Cardiac fibroblast (primary cell): ENCODE measurements at regions not wholly inside any gene's neighbourhood (a gene's known extent, or its start where the extent isn't known, plus 50 kb on each side); places are given as distances from the start of the nearest gene placed in this dataset.
A peak's percentile ranks its signal among the peaks of the same experiment; 100 is the strongest.

Experiments
- DNase-seq, 2 donors: peaks; one replicate each; pipeline versions ENCODE4 v3.0.0 to v3.0.0-alpha.2; 2010; ENCODE audit warnings: low read depth in 2 of 2
- H3K4me3 ChIP-seq, 2 donors: replicated peaks in 1 of 2; 1 replicate in 1 of 2; 2 replicates in 1 of 2; pipeline ENCODE4 v1.5.1; 2011; ENCODE audit warnings: low read depth in 2 of 2, low read length in 2 of 2, mild to moderate bottlenecking in 2 of 2, moderate library complexity in 1 of 2
- CTCF ChIP-seq: IDR thresholded peaks from one replicate; pipeline ENCODE4 v1.5.1; 2011; ENCODE audit warnings: low read depth, mild to moderate bottlenecking, low read length, inconsistent platforms

GRCh38 chr21:35705888-35706287, 354.4 kb downstream of the SETD4 start:
- no peak for DNase-seq
- H3K4me3 ChIP-seq, result no peak overlapping the region
- TF ChIP-seq CTCF, result no peak

- no peak overlapping the region for H3K4me3 ChIP-seq
- TF ChIP-seq CTCF, result no peak
- DNase-seq, result no peak
Measured at GRCh38 chr21:35705237-35705887, 355.0 kb downstream of the SETD4 start.

GRCh38 chr21:35703704-35704103, 356.6 kb downstream of the SETD4 start:
- no peak for DNase-seq
- H3K4me3 ChIP-seq, result no peak overlapping the region
- TF ChIP-seq CTCF, result no peak

- TF ChIP-seq CTCF, result no peak
- no peak for DNase-seq
Measured at GRCh38 chr21:35699361-35699760, 361.0 kb downstream of the SETD4 start.

GRCh38 chr21:35697321-35697808, 363.0 kb downstream of the SETD4 start:
- no peak overlapping the region for H3K4me3 ChIP-seq
- DNase-seq, result peak; percentile 46 to 68
- TF ChIP-seq CTCF, result no peak

More at GRCh38 chr21:35699361-35699760, 361.0 kb downstream of the SETD4 start:
- no peak overlapping the region for H3K4me3 ChIP-seq

GRCh38 chr21:35696644-35697043, 363.7 kb downstream of the SETD4 start:
- TF ChIP-seq CTCF, result no peak
- no peak for DNase-seq
- no peak overlapping the region for H3K4me3 ChIP-seq

GRCh38 chr21:35692311-35692710, 368.0 kb downstream of the SETD4 start:
- no peak for TF ChIP-seq CTCF
- no peak for DNase-seq
- H3K4me3 ChIP-seq, result no peak overlapping the region
